VCaP (cell line): ENCODE measurements at regions not wholly inside any gene's neighbourhood (a gene's known extent, or its start where the extent isn't known, plus 50 kb on each side); places are given as distances from the start of the nearest gene placed in this dataset.

ENCODE experiments used
- H3K27ac ChIP-seq: fragments of 450-650 bp; 2 replicates; pipeline ENCODE4 v1.5.1; 2017
- CTCF ChIP-seq: fragments of 450-650 bp; conservative IDR thresholded peaks from 2 replicates; pipeline ENCODE4 v1.5.1; 2017; ENCODE audit warnings: mild to moderate bottlenecking, moderate library complexity

- no peak for TF ChIP-seq CTCF
- H3K27ac ChIP-seq, result no peak overlapping the region
Observed at GRCh38 chr15:55007561-55007960, 189.2 kb downstream of the RSL24D1 start.

- no peak overlapping the region for H3K27ac ChIP-seq
- no peak for TF ChIP-seq CTCF
Observed at GRCh38 chr15:55005679-55006078, 191.1 kb downstream of the RSL24D1 start.

- H3K27ac ChIP-seq, result no peak overlapping the region
- TF ChIP-seq CTCF, result no peak
Observed at GRCh38 chr15:55003965-55004873, 192.5 kb downstream of the RSL24D1 start.

- TF ChIP-seq CTCF, result no peak
- H3K27ac ChIP-seq, result no peak overlapping the region
Observed at GRCh38 chr15:54998661-54999060, 198.1 kb downstream of the RSL24D1 start.

- no peak for TF ChIP-seq CTCF
- H3K27ac ChIP-seq, result no peak overlapping the region
Observed at GRCh38 chr15:54990793-54991192, 205.9 kb downstream of the RSL24D1 start.

GRCh38 chr15:54987881-54988280 is 208.9 kb downstream of the RSL24D1 start:
- H3K27ac ChIP-seq, result no peak overlapping the region
- TF ChIP-seq CTCF, result no peak

GRCh38 chr15:54979964-54980363 is 216.8 kb downstream of the RSL24D1 start:
- TF ChIP-seq CTCF, result no peak
- no peak overlapping the region for H3K27ac ChIP-seq
